ENCODE measurements at regions not wholly inside any gene's neighbourhood (a gene's known extent, or its start where the extent isn't known, plus 50 kb on each side); places are given as distances from the start of the nearest gene placed in this dataset.

DNA sequence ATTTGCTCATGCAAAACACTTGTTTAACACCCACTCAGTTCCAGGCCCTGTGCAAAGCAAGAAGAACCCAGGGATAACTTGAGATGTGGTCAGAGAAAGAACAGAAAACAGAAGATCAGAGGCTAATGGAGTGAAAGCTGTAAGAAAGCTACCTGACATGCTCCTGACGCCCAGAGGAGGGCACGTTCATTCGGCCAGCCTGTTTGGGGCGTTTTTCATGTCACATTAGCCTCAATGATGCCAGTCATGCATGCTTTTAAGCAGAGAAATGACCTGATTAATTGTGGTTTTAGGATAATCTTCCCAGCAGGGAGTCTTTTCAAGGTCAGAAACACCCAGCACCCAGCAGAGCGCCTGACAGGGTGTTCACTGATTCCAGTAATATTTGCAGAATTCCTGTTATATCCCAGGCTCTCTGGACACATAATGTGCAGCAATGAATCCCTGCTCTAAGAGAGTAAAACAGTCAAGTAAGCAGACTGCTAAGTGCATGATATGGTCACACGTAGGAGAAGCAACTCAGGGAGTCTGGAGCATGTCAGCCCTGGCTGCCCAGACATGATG, 320.0 kb downstream of the LRATD1 start:
- Histone ChIP-seq H3K4me3 (replicated peaks in 1 of 4; ENCODE audit: control extremely low read depth in 1 of 4, insufficient read depth in 1 of 4, low read depth in 3 of 4, low read length in 4 of 4) (no peak overlapping the region), H3K9ac (ENCODE audit: insufficient read depth, low read length) (no peak overlapping the region), H2AFZ (ENCODE audit: low read length) (no peak overlapping the region)

DNA sequence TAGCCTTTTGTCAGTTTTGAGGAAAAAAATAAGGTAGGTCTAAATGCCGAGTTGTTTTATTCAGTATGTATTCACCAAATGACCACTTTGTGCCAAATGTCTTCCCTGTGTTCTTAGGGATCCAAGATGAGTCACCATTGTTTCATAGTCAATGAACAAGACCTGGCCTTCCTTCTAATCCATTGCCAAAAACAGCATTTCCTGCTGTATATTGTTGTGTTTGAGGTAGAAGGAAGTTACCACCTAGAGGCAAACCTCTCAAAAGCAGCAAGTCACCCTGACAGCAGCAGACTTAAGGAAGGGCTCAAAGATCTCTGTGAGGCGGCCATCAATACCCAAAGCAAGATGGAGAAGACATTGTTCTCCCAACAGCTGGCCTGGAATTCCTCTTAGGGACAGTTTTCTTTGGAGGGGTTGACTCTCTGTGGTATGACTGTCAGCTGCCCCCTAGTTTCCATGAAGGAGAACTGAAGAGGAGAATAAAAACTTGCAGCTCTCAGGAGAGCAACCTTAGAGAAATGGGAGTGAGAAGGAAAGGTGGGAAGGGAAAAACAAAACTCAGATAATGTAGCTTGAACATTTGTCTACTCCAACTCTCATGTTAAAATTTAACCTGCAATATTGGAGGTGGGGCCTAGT, 328.3 kb downstream of the LRATD1 start:
- Histone ChIP-seq H2AFZ (ENCODE audit: low read length) (no peak overlapping the region), H3K9ac (ENCODE audit: insufficient read depth, low read length) (no peak overlapping the region), H3K36me3 (ENCODE audit: control insufficient read depth, insufficient read depth, low read length) (no peaks in the 10 kb centered on the region), H3K27me3 (ENCODE audit: control insufficient read depth, insufficient read depth, low read length) (no peaks in the 10 kb centered on the region), H3K4me3 (replicated peaks in 1 of 4; ENCODE audit: control extremely low read depth in 1 of 4, insufficient read depth in 1 of 4, low read depth in 3 of 4, low read length in 4 of 4) (no peak overlapping the region), H3K27ac (ENCODE audit: insufficient read depth, low read length) (no peak overlapping the region), H3K4me2 (ENCODE audit: extremely low read depth, insufficient read depth, low read length) (no peak overlapping the region), H3K79me2 (ENCODE audit: control insufficient read depth, insufficient read depth, low read length) (no peaks in the 10 kb centered on the region), H3K9me3 (ENCODE audit: control insufficient read depth, insufficient read depth, low read depth, low read length) (no peaks in the 10 kb centered on the region), H3K4me1 (ENCODE audit: control insufficient read depth, extremely low read depth, insufficient read depth, low read length) (no peaks in the 10 kb centered on the region), H4K20me1 (ENCODE audit: control insufficient read depth, extremely low read depth, insufficient read depth, low read length) (no peaks in the 10 kb centered on the region)
- peak in 1 of 2 donors; percentile 61 for DNase-seq (ENCODE audit: low read depth in 2 of 2)
- no peak for TF ChIP-seq EZH2 (IDR thresholded peaks at IDR 0.05; ENCODE audit: low read length, missing control alignments)
- TF ChIP-seq, protein P1, sequence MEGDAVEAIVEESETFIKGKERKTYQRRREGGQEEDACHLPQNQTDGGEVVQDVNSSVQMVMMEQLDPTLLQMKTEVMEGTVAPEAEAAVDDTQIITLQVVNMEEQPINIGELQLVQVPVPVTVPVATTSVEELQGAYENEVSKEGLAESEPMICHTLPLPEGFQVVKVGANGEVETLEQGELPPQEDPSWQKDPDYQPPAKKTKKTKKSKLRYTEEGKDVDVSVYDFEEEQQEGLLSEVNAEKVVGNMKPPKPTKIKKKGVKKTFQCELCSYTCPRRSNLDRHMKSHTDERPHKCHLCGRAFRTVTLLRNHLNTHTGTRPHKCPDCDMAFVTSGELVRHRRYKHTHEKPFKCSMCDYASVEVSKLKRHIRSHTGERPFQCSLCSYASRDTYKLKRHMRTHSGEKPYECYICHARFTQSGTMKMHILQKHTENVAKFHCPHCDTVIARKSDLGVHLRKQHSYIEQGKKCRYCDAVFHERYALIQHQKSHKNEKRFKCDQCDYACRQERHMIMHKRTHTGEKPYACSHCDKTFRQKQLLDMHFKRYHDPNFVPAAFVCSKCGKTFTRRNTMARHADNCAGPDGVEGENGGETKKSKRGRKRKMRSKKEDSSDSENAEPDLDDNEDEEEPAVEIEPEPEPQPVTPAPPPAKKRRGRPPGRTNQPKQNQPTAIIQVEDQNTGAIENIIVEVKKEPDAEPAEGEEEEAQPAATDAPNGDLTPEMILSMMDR (conservative IDR thresholded peaks at IDR 0.05 in 1 of 2, IDR thresholded peaks at IDR 0.05 in 1 of 2; ENCODE audit: low read depth in 1 of 2, low read length in 2 of 2), result no peak

More for the DNA sequence above, 320.0 kb downstream of the LRATD1 start:
- Histone ChIP-seq H3K4me2 (ENCODE audit: extremely low read depth, insufficient read depth, low read length) (no peak overlapping the region), H3K27me3 (ENCODE audit: control insufficient read depth, insufficient read depth, low read length) (no peaks in the 10 kb centered on the region), H3K79me2 (ENCODE audit: control insufficient read depth, insufficient read depth, low read length) (no peaks in the 10 kb centered on the region), H4K20me1 (ENCODE audit: control insufficient read depth, extremely low read depth, insufficient read depth, low read length) (no peaks in the 10 kb centered on the region), H3K36me3 (ENCODE audit: control insufficient read depth, insufficient read depth, low read length) (no peaks in the 10 kb centered on the region), H3K4me1 (ENCODE audit: control insufficient read depth, extremely low read depth, insufficient read depth, low read length) (no peaks in the 10 kb centered on the region), H3K9me3 (ENCODE audit: control insufficient read depth, insufficient read depth, low read depth, low read length) (no peaks in the 10 kb centered on the region), H3K27ac (ENCODE audit: insufficient read depth, low read length) (no peak overlapping the region)
- DNase-seq (ENCODE audit: low read depth in 2 of 2), result no peak
- TF ChIP-seq, protein P1 (conservative IDR thresholded peaks at IDR 0.05 in 1 of 2, IDR thresholded peaks at IDR 0.05 in 1 of 2; ENCODE audit: low read depth in 1 of 2, low read length in 2 of 2), result no peak
- TF ChIP-seq EZH2 (IDR thresholded peaks at IDR 0.05; ENCODE audit: low read length, missing control alignments), result no peak

DNA sequence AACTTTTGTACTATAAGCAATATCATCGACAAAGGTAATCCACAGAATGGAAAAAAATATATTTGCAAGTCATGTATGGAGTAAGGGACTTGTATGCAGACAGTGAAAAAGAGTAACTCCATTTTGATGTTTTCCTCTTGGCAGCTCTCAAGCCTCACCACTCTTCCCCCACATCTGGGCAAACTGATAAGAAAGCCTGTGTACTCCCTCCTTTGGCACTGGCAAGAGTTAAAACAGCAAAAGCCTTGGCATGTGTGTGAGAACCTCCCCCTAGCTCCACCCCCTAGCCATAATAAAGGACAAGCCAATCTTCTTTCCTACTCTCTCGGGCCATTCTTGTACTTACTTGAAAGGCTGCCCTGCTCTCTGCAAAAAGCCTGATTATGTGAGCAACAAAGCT, 335.2 kb downstream of the LRATD1 start:
- Histone ChIP-seq H3K9ac (ENCODE audit: insufficient read depth, low read length) (no peak overlapping the region), H3K27me3 (ENCODE audit: control insufficient read depth, insufficient read depth, low read length) (no peaks in the 10 kb centered on the region), H3K36me3 (ENCODE audit: control insufficient read depth, insufficient read depth, low read length) (no peaks in the 10 kb centered on the region), H3K4me3 (replicated peaks in 1 of 4; ENCODE audit: control extremely low read depth in 1 of 4, insufficient read depth in 1 of 4, low read depth in 3 of 4, low read length in 4 of 4) (no peak overlapping the region), H2AFZ (ENCODE audit: low read length) (no peak overlapping the region), H4K20me1 (ENCODE audit: control insufficient read depth, extremely low read depth, insufficient read depth, low read length) (no peaks in the 10 kb centered on the region), H3K4me1 (ENCODE audit: control insufficient read depth, extremely low read depth, insufficient read depth, low read length) (no peaks in the 10 kb centered on the region), H3K79me2 (ENCODE audit: control insufficient read depth, insufficient read depth, low read length) (no peaks in the 10 kb centered on the region), H3K9me3 (ENCODE audit: control insufficient read depth, insufficient read depth, low read depth, low read length) (no peaks in the 10 kb centered on the region), H3K4me2 (ENCODE audit: extremely low read depth, insufficient read depth, low read length) (no peak overlapping the region), H3K27ac (ENCODE audit: insufficient read depth, low read length) (no peak overlapping the region)
- DNase-seq (ENCODE audit: low read depth in 2 of 2), result no peak
- no peak for TF ChIP-seq EZH2 (IDR thresholded peaks at IDR 0.05; ENCODE audit: low read length, missing control alignments)
- TF ChIP-seq, protein P1 (conservative IDR thresholded peaks at IDR 0.05 in 1 of 2, IDR thresholded peaks at IDR 0.05 in 1 of 2; ENCODE audit: low read depth in 1 of 2, low read length in 2 of 2), result no peak
